HG03520 (cell line): ENCODE measurements at regions not wholly inside any gene's neighbourhood (a gene's known extent, or its start where the extent isn't known, plus 50 kb on each side); places are given as distances from the start of the nearest gene placed in this dataset.

ENCODE experiments used
- ATAC-seq: cut with Tn5 transposase; IDR thresholded peaks from one replicate; pipeline ENCODE4 v1.9.1; 2021; ENCODE audit warnings: mild to moderate bottlenecking, moderate library complexity; ENCODE audit not compliant: unreplicated experiment

GRCh38 chr4:28518561-28519165, 1658.0 kb downstream of the STIM2 start:
- no peak for ATAC-seq

GRCh38 chr4:28523681-28524190, 1663.1 kb downstream of the STIM2 start:
- no peak for ATAC-seq

GRCh38 chr4:28536124-28536523, 1675.5 kb downstream of the STIM2 start:
- no peak for ATAC-seq

GRCh38 chr4:28545986-28546385, 1685.3 kb downstream of the STIM2 start:
- no peak for ATAC-seq

GRCh38 chr4:28548136-28548535, 1687.5 kb downstream of the STIM2 start:
- no peak for ATAC-seq

GRCh38 chr4:28548594-28548993, 1688.0 kb downstream of the STIM2 start:
- no peak for ATAC-seq

- no peak for ATAC-seq
These were observed 1695.2 kb downstream of the STIM2 start for GRCh38 chr4:28555866-28556265.

GRCh38 chr4:28557755-28558154, 1697.1 kb downstream of the STIM2 start:
- no peak for ATAC-seq

GRCh38 chr4:28558895-28559294, 1698.3 kb downstream of the STIM2 start:
- no peak for ATAC-seq

- no peak for ATAC-seq
These were observed 1702.3 kb downstream of the STIM2 start for GRCh38 chr4:28562913-28563312.

- ATAC-seq, result no peak
These were observed 1704.8 kb downstream of the STIM2 start for GRCh38 chr4:28565396-28565795.

- no peak for ATAC-seq
These were observed 1740.3 kb downstream of the STIM2 start for GRCh38 chr4:28600958-28601357.

GRCh38 chr4:28621591-28621990, 1761.0 kb downstream of the STIM2 start:
- no peak for ATAC-seq

- ATAC-seq, result no peak
These were observed 1776.3 kb downstream of the STIM2 start for GRCh38 chr4:28636971-28637370.

GRCh38 chr4:28639747-28640146, 1779.1 kb downstream of the STIM2 start:
- ATAC-seq, result no peak

GRCh38 chr4:28654618-28655017, 1794.0 kb downstream of the STIM2 start:
- no peak for ATAC-seq

GRCh38 chr4:28665306-28665705, 1804.7 kb downstream of the STIM2 start:
- no peak for ATAC-seq

- ATAC-seq, result no peak
These were observed 1814.9 kb downstream of the STIM2 start for GRCh38 chr4:28675582-28675981.

- no peak for ATAC-seq
These were observed 1817.2 kb downstream of the STIM2 start for GRCh38 chr4:28677808-28678207.

- ATAC-seq, result no peak
These were observed 1822.2 kb downstream of the STIM2 start for GRCh38 chr4:28682847-28683246.

GRCh38 chr4:28686618-28687017, 1826.0 kb downstream of the STIM2 start:
- no peak for ATAC-seq

- no peak for ATAC-seq
These were observed 1830.2 kb downstream of the STIM2 start for GRCh38 chr4:28690890-28691289.

- no peak for ATAC-seq
These were observed 1841.9 kb downstream of the STIM2 start for GRCh38 chr4:28702571-28702970.
